H1 (cell line): ENCODE measurements at regions not wholly inside any gene's neighbourhood (a gene's known extent, or its start where the extent isn't known, plus 50 kb on each side); places are given as distances from the start of the nearest gene placed in this dataset.

Experiments used
- ATF2 ChIP-seq: IDR thresholded peaks from 2 replicates; pipeline ENCODE4 v1.6.1; 2012; ENCODE audit warnings: low read length, inconsistent platforms
- HDAC2 ChIP-seq, 2 experiments: fragments of 300-600 bp in 1 of 2; sonication (generic) in 1 of 2; IDR thresholded peaks; 2 replicates each; pipeline ENCODE4 v1.6.1; 2011 to 2012; ENCODE audit warnings: low read depth in 2 of 2, low read length in 2 of 2, mild to moderate bottlenecking in 2 of 2, moderate library complexity in 2 of 2, borderline replicate concordance in 1 of 2, inconsistent platforms in 1 of 2
- JUND ChIP-seq: IDR thresholded peaks from 2 replicates; pipeline ENCODE4 v1.6.1; 2011; ENCODE audit warnings: mild to moderate bottlenecking, improper control_type of control experiment, low read length
- POLR2AphosphoS5 ChIP-seq: IDR thresholded peaks from 2 replicates; pipeline ENCODE4 v1.6.1; 2011; ENCODE audit warnings: low read depth, low read length
- RAD21 ChIP-seq, 2 experiments: IDR thresholded peaks in 1 of 2; conservative IDR thresholded peaks in 1 of 2; 2 replicates each; pipeline ENCODE4 v1.6.1; 2011; ENCODE audit warnings: low read depth in 2 of 2, low read length in 2 of 2, improper control_type of control experiment in 1 of 2, inconsistent platforms in 1 of 2, mild to moderate bottlenecking in 1 of 2, moderate library complexity in 1 of 2
- SP1 ChIP-seq: IDR thresholded peaks from 2 replicates; pipeline ENCODE4 v1.6.1; 2011; ENCODE audit warnings: low read depth, low read length
- SP4 ChIP-seq: IDR thresholded peaks from 2 replicates; pipeline ENCODE4 v1.6.1; 2012; ENCODE audit warnings: low read length, inconsistent platforms
- TAF1 ChIP-seq: IDR thresholded peaks from 2 replicates; pipeline ENCODE4 v1.6.1; 2011; ENCODE audit warnings: mild to moderate bottlenecking, low read depth, low read length
- TBP ChIP-seq: IDR thresholded peaks from 2 replicates; pipeline ENCODE4 v1.6.1; 2011; ENCODE audit warnings: low read depth, low read length, improper control_type of control experiment

- TF ChIP-seq RAD21 (IDR thresholded peaks at IDR 0.05 in 1 of 2, conservative IDR thresholded peaks at IDR 0.05 in 1 of 2; ENCODE audit: low read depth in 2 of 2, low read length in 2 of 2): peak; percentile 6 to 29; a peak in 1 of 4 replicates
- TF ChIP-seq TBP: no peak
- no peak for TF ChIP-seq SP4
- TF ChIP-seq ATF2: peak; percentile 65; the same call in 1 of the 2 replicates
- 0 out of 2 replicates have a peak, but pooled peaks have one; percentile 24 for TF ChIP-seq POLR2AphosphoS5
- TF ChIP-seq JUND: no peak
- peak; percentile 36; the same call in 1 of the 2 replicates for TF ChIP-seq TAF1
- TF ChIP-seq SP1: peak; percentile 96
- TF ChIP-seq HDAC2 (IDR thresholded peaks at IDR 0.05; ENCODE audit: borderline replicate concordance in 1 of 2, low read depth in 2 of 2, low read length in 2 of 2): 0 out of 4 replicates have a peak, but pooled peaks of 1 of the 2 experiments have one; percentile 13
These were observed 323.3 kb upstream of the ZNF521 start (continued) for GRCh38 chr18:25675123-25675850.
